GM12891 (cell line): ENCODE measurements at regions not wholly inside any gene's neighbourhood (a gene's known extent, or its start where the extent isn't known, plus 50 kb on each side); places are given as distances from the start of the nearest gene placed in this dataset.

Experiments used
- PAX5 ChIP-seq: IDR thresholded peaks from 2 replicates; pipeline ENCODE4 v1.6.1; 2011; ENCODE audit warnings: low read length, moderate library complexity, mild to moderate bottlenecking; ENCODE audit not compliant: insufficient read depth, severe bottlenecking
- POLR2A ChIP-seq: IDR thresholded peaks from 2 replicates; pipeline ENCODE4 v1.6.1; 2011; ENCODE audit warnings: low read depth, low read length, control low read depth
- POLR2AphosphoS5 ChIP-seq: IDR thresholded peaks from 2 replicates; pipeline ENCODE4 v1.6.1; 2011; ENCODE audit warnings: low read depth, low read length, control low read depth
- POU2F2 ChIP-seq: IDR thresholded peaks from 2 replicates; pipeline ENCODE4 v1.6.1; 2011; ENCODE audit warnings: low read depth, mild to moderate bottlenecking, control low read depth, low read length, moderate library complexity
- SPI1 ChIP-seq: IDR thresholded peaks from 2 replicates; pipeline ENCODE4 v1.6.1; 2011; ENCODE audit warnings: low read depth, low read length, control low read depth
- TAF1 ChIP-seq: IDR thresholded peaks from 2 replicates; pipeline ENCODE4 v1.6.1; 2011; ENCODE audit warnings: low read depth, low read length, control low read depth

DNA sequence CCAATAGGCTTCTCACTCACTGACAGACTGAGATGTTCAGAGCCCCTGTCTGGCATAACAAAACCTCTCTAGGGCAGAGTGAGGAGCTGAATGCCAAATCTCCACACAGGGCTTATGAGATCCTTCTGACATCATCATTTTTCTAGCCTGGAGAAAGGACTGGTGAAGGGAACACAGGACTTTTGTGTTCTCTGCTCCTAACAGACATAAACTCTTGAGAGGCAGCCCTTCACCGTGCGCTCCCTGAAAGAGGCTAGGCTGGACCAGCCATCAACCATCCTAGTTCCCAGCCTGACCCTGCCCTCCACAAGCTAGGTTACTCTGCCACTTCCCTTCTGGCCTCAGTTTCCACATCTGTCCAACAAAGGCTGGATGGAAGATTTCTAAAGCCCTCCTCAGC, 141.9 kb downstream of the SUCLG1 start:
- TF ChIP-seq POLR2A = no peak
- no peak for TF ChIP-seq POLR2AphosphoS5
- TF ChIP-seq TAF1 = no peak
- TF ChIP-seq SPI1 = no peak
- no peak for TF ChIP-seq POU2F2
- TF ChIP-seq PAX5 = no peak
